Neural progenitor cell (in vitro differentiated cells): ENCODE measurements at regions not wholly inside any gene's neighbourhood (a gene's known extent, or its start where the extent isn't known, plus 50 kb on each side); places are given as distances from the start of the nearest gene placed in this dataset.

Experiments used
- DNase-seq: peaks from one replicate; pipeline ENCODE4 v3.0.0-alpha.2; 2016; ENCODE audit warnings: low spot score
- H2AFZ ChIP-seq: fragments of 200-600 bp; sonication (generic); replicated peaks from 2 replicates; pipeline ENCODE4 v1.6.1; 2016; ENCODE audit warnings: antibody characterized with exemption
- H3F3A ChIP-seq: fragments of 200-600 bp; sonication (generic); 2 replicates; pipeline ENCODE4 v1.6.1; 2016; ENCODE audit warnings: antibody characterized with exemption, low read depth
- H3K27ac ChIP-seq: fragments of 200-600 bp; sonication (generic); 2 replicates; pipeline ENCODE4 v1.5.1; 2016; ENCODE audit warnings: mild to moderate bottlenecking
- H3K27me3 ChIP-seq: fragments of 200-600 bp; sonication (generic); 2 replicates; pipeline ENCODE4 v1.6.1; 2016; ENCODE audit warnings: mild to moderate bottlenecking, moderate library complexity
- H3K36me3 ChIP-seq: fragments of 200-600 bp; sonication (generic); 2 replicates; pipeline ENCODE4 v1.5.1; 2016
- H3K4me1 ChIP-seq: fragments of 200-600 bp; sonication (generic); 2 replicates; pipeline ENCODE4 v1.6.1; 2016; ENCODE audit warnings: mixed run types
- H3K4me2 ChIP-seq: fragments of 200-600 bp; sonication (generic); 2 replicates; pipeline ENCODE4 v1.6.1; 2016
- H3K4me3 ChIP-seq: fragments of 200-600 bp; sonication (generic); 2 replicates; pipeline ENCODE4 v1.5.1; 2016
- H3K79me2 ChIP-seq: fragments of 200-600 bp; sonication (generic); 2 replicates; pipeline ENCODE4 v1.6.1; 2016; ENCODE audit warnings: low read depth
- H3K9ac ChIP-seq: fragments of 200-600 bp; sonication (generic); 2 replicates; pipeline ENCODE4 v1.6.1; 2016
- H3K9me3 ChIP-seq: fragments of 200-600 bp; sonication (generic); 2 replicates; pipeline ENCODE4 v1.5.1; 2016; ENCODE audit warnings: low read depth
- H4K20me1 ChIP-seq: fragments of 200-600 bp; sonication (generic); 2 replicates; pipeline ENCODE4 v1.6.1; 2016; ENCODE audit warnings: low read depth
- H3K27ac Mint-ChIP-seq: 3 replicates; pipeline ENCODE4 v1.8.0; 2021; ENCODE audit warnings: mixed read lengths
- H3K27me3 Mint-ChIP-seq: 2 replicates; pipeline ENCODE4 v1.8.0; 2022; ENCODE audit warnings: low read depth, mild to moderate bottlenecking, inconsistent platforms, moderate library complexity, mixed read lengths; ENCODE audit not compliant: insufficient read depth
- H3K36me3 Mint-ChIP-seq: 3 replicates; pipeline ENCODE4 v1.8.0; 2021; ENCODE audit warnings: mixed read lengths
- H3K4me1 Mint-ChIP-seq: 3 replicates; pipeline ENCODE4 v1.8.0; 2021; ENCODE audit warnings: mixed read lengths
- H3K4me3 Mint-ChIP-seq: 3 replicates; pipeline ENCODE4 v1.8.0; 2021; ENCODE audit warnings: mild to moderate bottlenecking, moderate library complexity, mixed read lengths
- H3K9me3 Mint-ChIP-seq: 3 replicates; pipeline ENCODE4 v1.8.0; 2020; ENCODE audit warnings: mixed read lengths
- EZH2 ChIP-seq: fragments of 200-600 bp; sonication (generic); IDR thresholded peaks from 2 replicates; pipeline ENCODE4 v1.6.1; 2017; ENCODE audit warnings: antibody characterized with exemption, mild to moderate bottlenecking, moderate library complexity
- EZH2phosphoT487 ChIP-seq: fragments of 200-600 bp; sonication (generic); IDR thresholded peaks from 2 replicates; pipeline ENCODE4 v1.6.1; 2017; ENCODE audit warnings: antibody characterized with exemption
- TF ChIP-seq, protein P1 (sequence below): fragments of 200-600 bp; sonication (generic); IDR thresholded peaks from 2 replicates; pipeline ENCODE4 v1.5.1; 2017; ENCODE audit warnings: antibody characterized with exemption, mild to moderate bottlenecking

DNA sequence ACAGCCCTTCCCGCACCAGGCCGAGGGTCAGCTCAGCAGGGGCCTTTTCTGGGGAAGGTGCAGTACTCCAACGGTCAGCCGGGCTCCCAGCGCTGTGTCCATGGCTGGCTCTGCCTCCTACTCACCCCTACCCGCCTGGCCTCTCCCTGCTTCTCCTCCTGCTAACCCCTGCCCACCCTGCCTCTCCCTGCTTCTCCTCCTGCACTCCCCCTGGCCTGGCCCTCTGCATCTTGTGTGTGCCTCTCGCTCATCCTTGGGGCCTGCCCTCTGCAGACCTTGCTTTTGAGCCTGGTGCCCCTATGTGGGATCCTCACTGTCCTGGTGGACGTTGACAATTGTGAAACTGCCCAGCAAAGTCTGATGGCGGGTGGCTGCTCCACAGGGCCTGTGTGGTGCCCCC, 274.6 kb upstream of the IRX2 start:
- Mint-ChIP-seq H3K27ac (no peak overlapping the region), H3K36me3 (no peaks in the 10 kb centered on the region), H3K27me3 (peaks cover 8% of the 10 kb centered on the region), H3K4me1 (peaks cover 29% of the 10 kb centered on the region), H3K4me3 (no peak overlapping the region), H3K9me3 (no peaks in the 10 kb centered on the region)
- no peak for DNase-seq
- Histone ChIP-seq H3K27ac (no peak overlapping the region), H3K4me2 (no peak overlapping the region), H3K4me3 (no peak overlapping the region), H4K20me1 (no peaks in the 10 kb centered on the region), H3K9ac (no peak overlapping the region), H2AFZ (no peak overlapping the region), H3K9me3 (no peaks in the 10 kb centered on the region), H3K27me3 (no peaks in the 10 kb centered on the region), H3K4me1 (no peaks in the 10 kb centered on the region), H3F3A (no peaks in the 10 kb centered on the region), H3K79me2 (no peaks in the 10 kb centered on the region), H3K36me3 (no peaks in the 10 kb centered on the region)
- TF ChIP-seq EZH2 = no peak
- TF ChIP-seq, protein P1, sequence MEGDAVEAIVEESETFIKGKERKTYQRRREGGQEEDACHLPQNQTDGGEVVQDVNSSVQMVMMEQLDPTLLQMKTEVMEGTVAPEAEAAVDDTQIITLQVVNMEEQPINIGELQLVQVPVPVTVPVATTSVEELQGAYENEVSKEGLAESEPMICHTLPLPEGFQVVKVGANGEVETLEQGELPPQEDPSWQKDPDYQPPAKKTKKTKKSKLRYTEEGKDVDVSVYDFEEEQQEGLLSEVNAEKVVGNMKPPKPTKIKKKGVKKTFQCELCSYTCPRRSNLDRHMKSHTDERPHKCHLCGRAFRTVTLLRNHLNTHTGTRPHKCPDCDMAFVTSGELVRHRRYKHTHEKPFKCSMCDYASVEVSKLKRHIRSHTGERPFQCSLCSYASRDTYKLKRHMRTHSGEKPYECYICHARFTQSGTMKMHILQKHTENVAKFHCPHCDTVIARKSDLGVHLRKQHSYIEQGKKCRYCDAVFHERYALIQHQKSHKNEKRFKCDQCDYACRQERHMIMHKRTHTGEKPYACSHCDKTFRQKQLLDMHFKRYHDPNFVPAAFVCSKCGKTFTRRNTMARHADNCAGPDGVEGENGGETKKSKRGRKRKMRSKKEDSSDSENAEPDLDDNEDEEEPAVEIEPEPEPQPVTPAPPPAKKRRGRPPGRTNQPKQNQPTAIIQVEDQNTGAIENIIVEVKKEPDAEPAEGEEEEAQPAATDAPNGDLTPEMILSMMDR = no peak
- TF ChIP-seq EZH2phosphoT487 = no peak

DNA sequence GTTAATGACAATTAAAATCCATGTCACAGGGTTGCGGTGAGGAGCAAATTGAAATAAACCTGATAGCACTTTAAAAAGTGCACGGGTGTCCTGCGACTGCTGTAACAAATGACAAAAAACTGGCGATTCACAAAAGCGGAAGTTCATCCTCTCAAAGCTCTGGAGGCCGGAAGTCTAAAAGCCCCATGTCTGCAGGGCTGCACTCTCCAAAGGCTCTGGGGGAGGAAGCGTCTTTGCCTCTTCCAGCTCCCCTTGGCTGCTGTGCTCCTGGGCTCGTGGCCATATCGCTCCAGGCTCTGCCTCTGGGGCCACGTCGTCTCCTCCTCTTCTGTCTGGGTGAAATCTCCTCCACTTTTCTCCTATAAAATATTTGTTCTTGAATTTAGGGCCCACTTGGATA, 273.9 kb upstream of the IRX2 start:
- no peak for DNase-seq
- H3K4me1 ChIP-seq = no peaks in the 10 kb centered on the region
- TF ChIP-seq EZH2phosphoT487 (no peak), EZH2 (no peak)
- TF ChIP-seq, protein P1 = no peak
- no peaks in the 10 kb centered on the region for H3K27me3 ChIP-seq
- Mint-ChIP-seq H3K4me1 (peaks cover 29% of the 10 kb centered on the region), H3K9me3 (no peaks in the 10 kb centered on the region), H3K27me3 (peaks cover 10% of the 10 kb centered on the region), H3K36me3 (no peaks in the 10 kb centered on the region), H3K4me3 (no peak overlapping the region), H3K27ac (peak overlapping the region; percentile 42)
- H3K4me2 ChIP-seq = no peak overlapping the region
- no peaks in the 10 kb centered on the region for H3K36me3 ChIP-seq
- no peak overlapping the region for H3K9ac ChIP-seq
- no peaks in the 10 kb centered on the region for H3K9me3 ChIP-seq
- H3K4me3 ChIP-seq = no peak overlapping the region
- H3K79me2 ChIP-seq = no peaks in the 10 kb centered on the region
- H3F3A ChIP-seq = no peaks in the 10 kb centered on the region
- H3K27ac ChIP-seq = no peak overlapping the region
- H4K20me1 ChIP-seq = no peaks in the 10 kb centered on the region
- no peak overlapping the region for H2AFZ ChIP-seq

DNA sequence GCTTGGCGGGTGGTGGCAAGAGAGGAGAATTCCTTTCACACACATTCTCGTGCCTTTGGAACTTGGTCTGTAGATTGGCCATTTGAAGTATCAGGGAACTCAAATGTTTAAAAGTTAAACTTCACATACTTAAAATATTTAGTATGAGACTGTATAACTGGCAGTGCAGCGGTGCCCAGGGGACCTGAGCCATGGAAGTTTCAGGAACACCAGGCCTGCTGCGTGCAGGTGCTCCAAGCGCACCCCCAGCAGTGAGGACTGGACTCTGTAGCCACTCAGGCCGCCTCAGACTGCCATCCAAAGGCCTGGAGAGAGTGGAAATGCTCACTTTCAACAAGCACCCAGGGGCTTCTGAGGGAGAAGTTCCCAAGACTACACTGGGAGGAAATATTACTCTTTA, 273.5 kb upstream of the IRX2 start:
- H3K4me3 ChIP-seq = no peak overlapping the region
- no peak overlapping the region for H3K4me3 Mint-ChIP-seq
- H3K4me2 ChIP-seq = no peak overlapping the region
- TF ChIP-seq, protein P1 = no peak
- no peak for TF ChIP-seq EZH2phosphoT487
- no peak for TF ChIP-seq EZH2
- H3K27me3 Mint-ChIP-seq = peaks cover 10% of the 10 kb centered on the region
- no peaks in the 10 kb centered on the region for H3K9me3 Mint-ChIP-seq
- H3K27ac ChIP-seq = no peak overlapping the region
- no peaks in the 10 kb centered on the region for H3F3A ChIP-seq
- peaks cover 29% of the 10 kb centered on the region for H3K4me1 Mint-ChIP-seq
- no peak for DNase-seq
- no peaks in the 10 kb centered on the region for H4K20me1 ChIP-seq
- no peaks in the 10 kb centered on the region for H3K27me3 ChIP-seq
- H2AFZ ChIP-seq = no peak overlapping the region
- no peaks in the 10 kb centered on the region for H3K9me3 ChIP-seq
- no peaks in the 10 kb centered on the region for H3K4me1 ChIP-seq
- H3K36me3 Mint-ChIP-seq = no peaks in the 10 kb centered on the region
- H3K27ac Mint-ChIP-seq = peak overlapping the region; percentile 57
- H3K79me2 ChIP-seq = no peaks in the 10 kb centered on the region
- no peaks in the 10 kb centered on the region for H3K36me3 ChIP-seq
- H3K9ac ChIP-seq = no peak overlapping the region

DNA sequence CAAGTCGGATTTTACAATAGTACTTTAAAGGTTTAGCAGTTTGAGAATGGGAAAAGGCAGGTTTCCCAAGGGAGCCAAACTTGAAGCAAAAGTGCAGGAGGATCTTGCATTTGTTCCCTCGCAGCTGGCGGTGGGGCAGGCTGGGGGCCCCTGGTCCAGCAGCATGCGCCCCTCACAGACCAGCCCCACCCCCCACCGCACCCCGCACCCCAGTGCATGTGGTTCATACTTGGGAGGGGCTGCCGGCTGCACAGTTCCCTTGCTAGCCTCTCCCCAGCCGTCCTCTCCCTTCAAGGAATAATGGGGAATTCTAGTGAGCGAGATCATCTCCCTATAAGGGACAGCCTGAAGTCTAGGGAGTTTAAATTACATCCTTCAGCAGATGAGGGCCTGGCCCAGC, 273.1 kb upstream of the IRX2 start:
- no peak overlapping the region for H3K9ac ChIP-seq
- no peaks in the 10 kb centered on the region for H3K4me1 ChIP-seq
- TF ChIP-seq, protein P1 = no peak
- TF ChIP-seq EZH2 (no peak), EZH2phosphoT487 (no peak)
- no peak for DNase-seq
- H3K27me3 ChIP-seq = no peaks in the 10 kb centered on the region
- H3K36me3 ChIP-seq = no peaks in the 10 kb centered on the region
- peaks cover 10% of the 10 kb centered on the region for H3K27me3 Mint-ChIP-seq
- no peak overlapping the region for H3K4me3 Mint-ChIP-seq
- H3K4me2 ChIP-seq = no peak overlapping the region
- no peak overlapping the region for H2AFZ ChIP-seq
- H3K27ac ChIP-seq = no peak overlapping the region
- H3K27ac Mint-ChIP-seq = peak overlapping the region; percentile 57
- H3K4me1 Mint-ChIP-seq = peaks cover 29% of the 10 kb centered on the region
- no peaks in the 10 kb centered on the region for H3K79me2 ChIP-seq
- H3K9me3 ChIP-seq = no peaks in the 10 kb centered on the region
- no peaks in the 10 kb centered on the region for H3F3A ChIP-seq
- no peaks in the 10 kb centered on the region for H3K9me3 Mint-ChIP-seq
- no peaks in the 10 kb centered on the region for H4K20me1 ChIP-seq
- no peak overlapping the region for H3K4me3 ChIP-seq
- H3K36me3 Mint-ChIP-seq = no peaks in the 10 kb centered on the region
